ENCODE measurements at regions not wholly inside any gene's neighbourhood (a gene's known extent, or its start where the extent isn't known, plus 50 kb on each side); places are given as distances from the start of the nearest gene placed in this dataset.

- TF ChIP-seq ZNF510 (CRISPR knock-in tag; IDR thresholded peaks at IDR 0.05; ENCODE audit: low read depth) (no peak), ZHX1 (CRISPR knock-in tag; IDR thresholded peaks at IDR 0.05; ENCODE audit: low read depth) (no peak), HDAC2 (CRISPR knock-in tag; IDR thresholded peaks at IDR 0.05) (no peak)
These were observed 263.1 kb upstream of the ZFP64 start for GRCh38 chr20:52454660-52455059.
